ENCODE measurements at regions not wholly inside any gene's neighbourhood (a gene's known extent, or its start where the extent isn't known, plus 50 kb on each side); places are given as distances from the start of the nearest gene placed in this dataset.

DNA sequence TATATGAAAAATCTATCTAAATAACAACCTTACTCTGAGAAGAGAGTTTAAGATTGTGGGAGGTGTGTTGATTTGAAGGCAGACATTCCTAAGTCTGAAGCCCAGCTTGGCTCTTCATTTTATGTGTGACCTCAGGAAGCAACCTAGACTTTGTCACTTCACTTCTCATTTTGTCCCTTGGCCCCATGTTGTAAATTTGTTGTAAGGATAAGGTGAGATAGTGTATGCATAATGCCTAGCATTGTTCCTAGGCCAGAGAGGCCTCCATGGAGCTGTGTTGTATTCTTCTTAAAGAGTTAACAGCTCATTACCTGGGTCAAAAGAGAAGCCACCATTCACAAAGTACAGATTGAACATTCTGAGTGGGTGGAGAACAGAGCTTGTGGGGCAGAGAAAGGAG, 1084.4 kb upstream of the SLIT2 start:
- intact Hi-C loops (cut with DNase I) = no loop called here
- H3K9me3 ChIP-seq = no peaks in the 10 kb centered on the region
- DNase-seq (no peak), FAIRE-seq (no peak), ATAC-seq (no peak)
- no peak for TF ChIP-seq CTCF (IDR thresholded peaks at IDR 0.05)
- H3K27me3 ChIP-seq = no peaks in the 10 kb centered on the region
- H3K27ac ChIP-seq = no peak overlapping the region
- H3K4me1 ChIP-seq = no peaks in the 10 kb centered on the region
- no peak overlapping the region for H3K4me3 ChIP-seq
- no peaks in the 10 kb centered on the region for H3K36me3 ChIP-seq

DNA sequence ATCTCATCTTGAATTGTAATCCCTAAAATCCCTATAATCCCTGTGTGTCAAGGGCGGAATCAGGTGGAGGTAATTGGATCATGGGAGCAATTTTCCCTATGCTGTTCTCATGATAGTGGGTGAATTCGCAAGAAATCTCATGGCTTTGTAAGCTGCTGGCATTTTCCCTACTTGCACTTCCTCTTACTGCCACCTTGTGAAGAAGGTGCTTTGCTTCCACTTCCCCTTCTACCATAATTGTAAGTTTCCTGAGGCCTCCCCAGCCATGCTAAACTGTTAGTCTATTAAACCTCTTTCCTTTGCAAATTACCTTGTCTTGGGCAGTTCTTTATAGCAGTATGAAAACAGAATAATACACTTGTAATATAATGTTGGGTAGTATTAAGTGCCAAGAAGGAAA, 1087.4 kb upstream of the SLIT2 start:
- ATAC-seq = no peak
- no peaks in the 10 kb centered on the region for H3K9me3 ChIP-seq
- no peaks in the 10 kb centered on the region for H3K36me3 ChIP-seq
- intact Hi-C loops (cut with DNase I) = no loop called here
- WGBS, 2 donors = 69 to 86% methylated on average over 2 of the region's 2 CpGs
- no peak overlapping the region for H3K27ac ChIP-seq
- no peak for DNase-seq
- FAIRE-seq = no peak
- no peak overlapping the region for H3K4me3 ChIP-seq
- no peak for TF ChIP-seq CTCF (IDR thresholded peaks at IDR 0.05)
- H3K27me3 ChIP-seq = no peaks in the 10 kb centered on the region
- H3K4me1 ChIP-seq = no peaks in the 10 kb centered on the region

DNA sequence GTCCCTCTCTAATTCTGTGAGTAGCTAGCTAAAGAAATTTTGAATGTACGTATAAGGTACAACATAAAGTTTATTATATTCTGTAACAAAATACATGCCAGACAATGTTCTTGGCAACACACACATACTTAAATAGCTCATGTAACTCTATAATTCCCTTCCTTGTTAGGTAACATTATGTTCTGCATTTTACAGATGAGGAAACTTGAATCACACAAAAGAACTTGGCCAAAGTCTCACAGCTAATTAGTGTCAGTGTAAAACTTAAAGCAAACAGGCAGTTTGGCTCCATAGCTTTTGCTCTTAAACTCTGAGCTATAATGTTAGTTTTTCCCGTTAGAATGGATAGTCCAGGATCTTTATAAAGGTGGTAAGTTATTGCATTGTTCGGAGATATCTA, 1091.8 kb upstream of the SLIT2 start:
- Histone ChIP-seq H3K4me1 (no peaks in the 10 kb centered on the region), H3K9me3 (no peaks in the 10 kb centered on the region), H3K36me3 (no peaks in the 10 kb centered on the region), H3K27ac (no peak overlapping the region), H3K4me3 (no peak overlapping the region), H3K27me3 (no peaks in the 10 kb centered on the region)
- DNase-seq (no peak), FAIRE-seq (no peak), ATAC-seq (no peak)
- TF ChIP-seq CTCF (IDR thresholded peaks at IDR 0.05) = no peak
- intact Hi-C loops (cut with DNase I) = no loop called here
- WGBS, 2 donors = 55 to 69% methylated on average over 3 of the region's 3 CpGs

GRCh38 chr4:19158107-19158809, 1093.4 kb upstream of the SLIT2 start:
- Histone ChIP-seq H3K4me3 (no peak overlapping the region), H3K27ac (no peak overlapping the region), H3K9me3 (no peaks in the 10 kb centered on the region), H3K36me3 (no peaks in the 10 kb centered on the region), H3K4me1 (no peaks in the 10 kb centered on the region), H3K27me3 (no peaks in the 10 kb centered on the region)
- no peak for TF ChIP-seq CTCF (IDR thresholded peaks at IDR 0.05)
- FAIRE-seq (no peak), ATAC-seq (no peak), DNase-seq (no peak)
- intact Hi-C loops (cut with DNase I) = no loop called here
- 58 to 65% methylated on average over 2 of the region's 2 CpGs for whole genome bisulfite sequencing, 2 donors

DNA sequence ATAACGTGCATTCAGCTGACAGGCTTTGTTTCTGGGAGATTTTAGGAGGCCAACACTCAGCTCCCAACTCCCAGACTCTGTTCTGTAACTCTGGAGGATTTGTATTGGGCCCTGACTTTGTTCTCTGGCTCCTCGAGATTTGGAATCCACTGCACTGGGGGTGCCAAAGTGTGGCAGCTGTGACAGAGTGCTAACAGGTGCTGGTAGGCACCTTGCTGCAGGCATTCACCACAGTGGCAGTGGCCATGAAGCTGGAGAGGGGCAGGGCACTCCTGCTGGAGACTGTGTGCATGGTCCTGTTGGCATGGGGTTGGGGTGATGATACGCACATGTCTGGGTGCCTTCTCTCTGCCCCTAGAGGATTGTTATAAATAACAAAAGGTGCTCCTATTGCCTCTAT, 1094.9 kb upstream of the SLIT2 start:
- 58 to 62% methylated on average over 3 of the region's 3 CpGs for WGBS, 2 donors
- no peak for ATAC-seq
- no peak for FAIRE-seq

More for the DNA sequence above, 1094.9 kb upstream of the SLIT2 start:
- Histone ChIP-seq H3K4me3 (no peak overlapping the region), H3K9me3 (no peaks in the 10 kb centered on the region), H3K36me3 (no peaks in the 10 kb centered on the region), H3K27me3 (no peaks in the 10 kb centered on the region), H3K27ac (no peak overlapping the region), H3K4me1 (no peaks in the 10 kb centered on the region)
- TF ChIP-seq CTCF (IDR thresholded peaks at IDR 0.05) = no peak
- no peak for DNase-seq
- intact Hi-C loops (cut with DNase I) = no loop called here
